ENCODE measurements at regions not wholly inside any gene's neighbourhood (a gene's known extent, or its start where the extent isn't known, plus 50 kb on each side); places are given as distances from the start of the nearest gene placed in this dataset.

GRCh38 chr6:22653980-22654610 lies 84.7 kb downstream of the HDGFL1 start:
- H3K4me2 ChIP-seq (ENCODE audit: insufficient read depth, low read length) = no peak overlapping the region
- CTCF ChIA-PET = interaction anchor here (1.4 kb wide), 1 partner anchor 19 kb away, joined by 3 read pairs; no protein-coding TSS in a partner anchor
- dilution Hi-C loops (cut with MboI; ENCODE audit: extremely low pct_ligation_motif_present, low sequenced_read_pairs) = no loop called here
- H3K36me3 ChIP-seq (ENCODE audit: control insufficient read depth in 2 of 2, extremely low read depth in 1 of 2, insufficient read depth in 2 of 2, low read length in 2 of 2) = no peaks in the 10 kb centered on the region
- H3K27ac ChIP-seq (ENCODE audit: insufficient read depth, low read depth, low read length) = no peak overlapping the region
- TF ChIP-seq MYC (IDR thresholded peaks at IDR 0.05; ENCODE audit: low read depth, low read length) = no peak
- no peak for TF ChIP-seq POLR2AphosphoS5 (IDR thresholded peaks at IDR 0.05; ENCODE audit: insufficient read depth, low read depth, low read length)
- no peak for TF ChIP-seq JUN (IDR thresholded peaks at IDR 0.05; ENCODE audit: borderline replicate concordance, insufficient read depth, insufficient read length, low read depth)
- TF ChIP-seq POLR2A (IDR thresholded peaks at IDR 0.05; ENCODE audit: low read depth, low read length) = no peak
- no peak for TF ChIP-seq CTCF (IDR thresholded peaks at IDR 0.05; ENCODE audit: extremely low read depth in 1 of 2, insufficient read depth in 1 of 2, low read depth in 1 of 2, low read length in 2 of 2)
- TF ChIP-seq MAX (IDR thresholded peaks at IDR 0.05; ENCODE audit: insufficient read depth, insufficient read length) = no peak
- TF ChIP-seq FOS (IDR thresholded peaks at IDR 0.05; ENCODE audit: borderline replicate concordance, insufficient read depth, low read length) = no peak
- no peak for TF ChIP-seq EZH2 (IDR thresholded peaks at IDR 0.05; ENCODE audit: borderline replicate concordance, low read depth, low read length, severe bottlenecking)
- TF ChIP-seq GATA2 (IDR thresholded peaks at IDR 0.05; ENCODE audit: insufficient read depth, insufficient read length, low read depth, low read length) = no peak
- POLR2A ChIA-PET = no interaction called here
- H3K9me3 ChIP-seq (replicated peaks; ENCODE audit: control insufficient read depth, insufficient read depth, low read length) = no peaks in the 10 kb centered on the region
- H3K4me1 ChIP-seq (ENCODE audit: control insufficient read depth, extremely low read depth, insufficient read depth, low read length) = no peaks in the 10 kb centered on the region
- no peak for FAIRE-seq
- H2AFZ ChIP-seq (ENCODE audit: low read depth, low read length) = no peak overlapping the region
- H4K20me1 ChIP-seq (replicated peaks; ENCODE audit: control insufficient read depth, extremely low read depth, insufficient read depth, low read length) = no peaks in the 10 kb centered on the region
- no peak overlapping the region for H3K9ac ChIP-seq (replicated peaks; ENCODE audit: extremely low read depth, insufficient read depth, low read length)
- intact Hi-C loops (cut with micrococcal nuclease) = no loop called here
- H3K79me2 ChIP-seq (ENCODE audit: control insufficient read depth, insufficient read depth, low read length) = no peaks in the 10 kb centered on the region
- BruUV-seq (replicated peaks) = no TSS peak
- no peaks in the 10 kb centered on the region for H3K9me1 ChIP-seq (replicated peaks; ENCODE audit: control insufficient read depth, extremely low read depth, insufficient read depth, low read length)
- H3K4me3 ChIP-seq (replicated peaks in 1 of 3; ENCODE audit: insufficient read depth in 1 of 3, low read depth in 1 of 3, low read length in 3 of 3) = no peak overlapping the region
- H3K27me3 ChIP-seq (ENCODE audit: control insufficient read depth in 2 of 2, insufficient read depth in 2 of 2, low read length in 2 of 2) = no peaks in the 10 kb centered on the region
- DNase-seq (ENCODE audit: low read depth, low spot score) = no peak
